ENCODE measurements at regions not wholly inside any gene's neighbourhood (a gene's known extent, or its start where the extent isn't known, plus 50 kb on each side); places are given as distances from the start of the nearest gene placed in this dataset.

GRCh38 chr16:51039638-51040331, 111.3 kb downstream of the SALL1 start:
- no peak overlapping the region for H3K4me3 Mint-ChIP-seq
- WGBS, 2 experiments (ENCODE audit: insufficient coverage in 1 of 2, insufficient read length in 1 of 2) = 79 to 84% methylated on average over 14 of the region's 14 CpGs
- Histone ChIP-seq H3K4me1 (ENCODE audit: control insufficient read depth, insufficient read depth, low read length) (no peaks in the 10 kb centered on the region), H3K36me3 (ENCODE audit: control insufficient read depth, insufficient read depth, low read length) (no peaks in the 10 kb centered on the region), H3K27ac (ENCODE audit: low read depth, low read length) (no peak overlapping the region), H3K4me3 (ENCODE audit: low read length) (no peak overlapping the region), H3K27me3 (ENCODE audit: control insufficient read depth, insufficient read depth, low read length, poor library complexity, severe bottlenecking) (no peaks in the 10 kb centered on the region), H3K9ac (ENCODE audit: extremely low read depth, low read length, poor library complexity, severe bottlenecking) (no peak overlapping the region), H3K9me3 (ENCODE audit: control insufficient read depth, low read length) (no peaks in the 10 kb centered on the region)
- TF ChIP-seq, protein P1, sequence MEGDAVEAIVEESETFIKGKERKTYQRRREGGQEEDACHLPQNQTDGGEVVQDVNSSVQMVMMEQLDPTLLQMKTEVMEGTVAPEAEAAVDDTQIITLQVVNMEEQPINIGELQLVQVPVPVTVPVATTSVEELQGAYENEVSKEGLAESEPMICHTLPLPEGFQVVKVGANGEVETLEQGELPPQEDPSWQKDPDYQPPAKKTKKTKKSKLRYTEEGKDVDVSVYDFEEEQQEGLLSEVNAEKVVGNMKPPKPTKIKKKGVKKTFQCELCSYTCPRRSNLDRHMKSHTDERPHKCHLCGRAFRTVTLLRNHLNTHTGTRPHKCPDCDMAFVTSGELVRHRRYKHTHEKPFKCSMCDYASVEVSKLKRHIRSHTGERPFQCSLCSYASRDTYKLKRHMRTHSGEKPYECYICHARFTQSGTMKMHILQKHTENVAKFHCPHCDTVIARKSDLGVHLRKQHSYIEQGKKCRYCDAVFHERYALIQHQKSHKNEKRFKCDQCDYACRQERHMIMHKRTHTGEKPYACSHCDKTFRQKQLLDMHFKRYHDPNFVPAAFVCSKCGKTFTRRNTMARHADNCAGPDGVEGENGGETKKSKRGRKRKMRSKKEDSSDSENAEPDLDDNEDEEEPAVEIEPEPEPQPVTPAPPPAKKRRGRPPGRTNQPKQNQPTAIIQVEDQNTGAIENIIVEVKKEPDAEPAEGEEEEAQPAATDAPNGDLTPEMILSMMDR (conservative IDR thresholded peaks at IDR 0.05) = peak; percentile 64
- peaks cover 2% of the 10 kb centered on the region for H3K27me3 Mint-ChIP-seq (ENCODE audit: insufficient read depth)
- H3K4me1 Mint-ChIP-seq = no peaks in the 10 kb centered on the region
- no peaks in the 10 kb centered on the region for H3K9me3 Mint-ChIP-seq
- DNase-seq = peak; percentile 60
- no peak overlapping the region for H3K27ac Mint-ChIP-seq
- H3K36me3 Mint-ChIP-seq (ENCODE audit: low read depth) = no peaks in the 10 kb centered on the region

DNA sequence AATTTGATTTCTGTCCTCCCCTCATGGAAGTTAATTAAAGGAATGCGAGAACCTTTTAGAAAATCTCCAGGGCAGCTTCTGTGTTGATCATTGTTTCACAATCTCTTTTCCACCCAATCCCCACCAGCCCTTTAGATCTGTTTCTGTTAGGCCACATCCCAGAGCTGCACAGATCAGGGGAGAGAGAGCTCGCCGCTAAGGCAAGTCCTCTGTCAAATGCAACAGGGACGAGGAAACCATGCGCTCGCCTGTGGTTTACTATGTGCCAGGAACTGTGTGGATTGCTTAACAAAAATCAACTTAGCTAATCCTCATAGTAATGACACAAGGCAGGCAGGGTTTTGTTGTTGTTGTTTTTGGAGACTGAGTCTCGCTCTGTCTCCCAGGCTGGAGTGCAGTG, 115.4 kb downstream of the SALL1 start:
- TF ChIP-seq, protein P1 (conservative IDR thresholded peaks at IDR 0.05) = no peak

DNA sequence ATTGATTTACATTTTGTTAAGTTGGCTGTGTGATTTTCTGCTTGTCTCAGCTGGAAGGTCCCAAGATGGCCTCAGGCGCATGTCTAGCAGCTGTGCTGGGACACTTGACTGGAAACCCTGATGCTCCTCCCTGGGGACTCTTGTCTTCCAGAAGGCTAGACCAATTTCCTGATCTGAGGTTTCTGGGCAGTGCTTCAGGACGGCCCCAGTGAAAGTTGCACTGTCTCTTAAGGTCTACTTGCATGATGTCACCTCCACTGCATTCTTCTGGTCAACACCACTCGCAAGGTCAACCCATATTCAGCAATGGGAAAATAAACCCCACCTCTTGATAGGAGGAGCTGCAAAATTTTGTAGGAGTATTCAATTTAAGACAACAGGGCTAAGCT, 116.0 kb downstream of the SALL1 start:
- Mint-ChIP-seq H3K9me3 (no peaks in the 10 kb centered on the region), H3K27ac (no peak overlapping the region), H3K4me3 (no peak overlapping the region), H3K27me3 (ENCODE audit: insufficient read depth) (peaks cover 2% of the 10 kb centered on the region), H3K4me1 (peaks cover 11% of the 10 kb centered on the region), H3K36me3 (ENCODE audit: low read depth) (no peaks in the 10 kb centered on the region)
- Histone ChIP-seq H3K4me1 (ENCODE audit: control insufficient read depth, insufficient read depth, low read length) (no peaks in the 10 kb centered on the region), H3K36me3 (ENCODE audit: control insufficient read depth, insufficient read depth, low read length) (no peaks in the 10 kb centered on the region), H3K9me3 (ENCODE audit: control insufficient read depth, low read length) (no peaks in the 10 kb centered on the region), H3K27me3 (ENCODE audit: control insufficient read depth, insufficient read depth, low read length, poor library complexity, severe bottlenecking) (no peaks in the 10 kb centered on the region), H3K4me3 (ENCODE audit: low read length) (no peak overlapping the region), H3K27ac (ENCODE audit: low read depth, low read length) (no peak overlapping the region), H3K9ac (ENCODE audit: extremely low read depth, low read length, poor library complexity, severe bottlenecking) (no peak overlapping the region)
- no peak for DNase-seq
- TF ChIP-seq, protein P1 (conservative IDR thresholded peaks at IDR 0.05) = no peak
- WGBS, 2 experiments (ENCODE audit: insufficient coverage in 1 of 2, insufficient read length in 1 of 2) = 69 to 96% methylated on average over 2 to 3 of the region's 3 CpGs

More for the DNA sequence above, 115.4 kb downstream of the SALL1 start:
- Histone ChIP-seq H3K9ac (ENCODE audit: extremely low read depth, low read length, poor library complexity, severe bottlenecking) (no peak overlapping the region), H3K9me3 (ENCODE audit: control insufficient read depth, low read length) (no peaks in the 10 kb centered on the region), H3K4me1 (ENCODE audit: control insufficient read depth, insufficient read depth, low read length) (no peaks in the 10 kb centered on the region), H3K27me3 (ENCODE audit: control insufficient read depth, insufficient read depth, low read length, poor library complexity, severe bottlenecking) (no peaks in the 10 kb centered on the region), H3K27ac (ENCODE audit: low read depth, low read length) (no peak overlapping the region), H3K36me3 (ENCODE audit: control insufficient read depth, insufficient read depth, low read length) (no peaks in the 10 kb centered on the region), H3K4me3 (ENCODE audit: low read length) (no peak overlapping the region)
- 93 to 100% methylated on average over 1 to 7 of the region's 7 CpGs for WGBS, 2 experiments (ENCODE audit: insufficient coverage in 1 of 2, insufficient read length in 1 of 2)
- peaks cover 2% of the 10 kb centered on the region for H3K27me3 Mint-ChIP-seq (ENCODE audit: insufficient read depth)
- H3K9me3 Mint-ChIP-seq = no peaks in the 10 kb centered on the region
- H3K4me3 Mint-ChIP-seq = no peak overlapping the region
- DNase-seq = no peak
- no peak overlapping the region for H3K27ac Mint-ChIP-seq
- H3K4me1 Mint-ChIP-seq = peaks cover 11% of the 10 kb centered on the region
- no peaks in the 10 kb centered on the region for H3K36me3 Mint-ChIP-seq (ENCODE audit: low read depth)
